GM12878 (cell line): ENCODE measurements at regions not wholly inside any gene's neighbourhood (a gene's known extent, or its start where the extent isn't known, plus 50 kb on each side); places are given as distances from the start of the nearest gene placed in this dataset.

Source experiments
- ATAC-seq: fragments of 200-7000 bp; cut with Tn5 transposase; 3 replicates; pipeline ENCODE4 v1.9.1; 2020; ENCODE audit warnings: mild to moderate bottlenecking, moderate library complexity
- BruUV-seq: library from RNA; stranded (reverse); fragments of 400-500 nt; replicated peaks from 2 replicates; lab custom pipeline; 2021; lab: Mats Ljungman, UMichigan
- CTCF ChIA-PET: fragments of 300-600 bp; sonication (Branson Sonifier 250); formaldehyde crosslinking; extraction: SDS; loops from one replicate; lab custom pipeline; 2021; ENCODE audit warnings: inconsistent platforms; lab: Yijun Ruan, JAX
- POLR2A ChIA-PET: fragments of 350-600 bp; formaldehyde crosslinking; extraction: SDS; loops from one replicate; lab custom pipeline; 2021; ENCODE audit warnings: inconsistent platforms; lab: Charles Lee
- RAD21 ChIA-PET: fragments of 300-600 bp; sonication (Branson Sonifier 250); formaldehyde crosslinking; loops from one replicate; lab custom pipeline; 2023; ENCODE audit warnings: antibody characterized with exemption; ENCODE audit not compliant: unreplicated experiment; lab: Charles Lee
- SMC1A ChIA-PET: fragments of 300-600 bp; sonication (Branson Sonifier 250); formaldehyde crosslinking; loops from one replicate; lab custom pipeline; 2023; ENCODE audit not compliant: unreplicated experiment, uncharacterized antibody; lab: Charles Lee
- DNase-seq: peaks from one replicate; pipeline ENCODE4 v3.0.0-alpha.2; 2011; ENCODE audit warnings: low read depth, low spot score
- FAIRE-seq: peaks from 3 replicates; lab custom pipeline; 2011; peaks lifted over from hg19 to GRCh38; lab: Jason Lieb, UNC
- H2AFZ ChIP-seq: 2 replicates; pipeline ENCODE4 v1.6.0; 2011; ENCODE audit warnings: low read depth, low read length, control low read depth; ENCODE audit not compliant: control insufficient read depth
- H3K27ac ChIP-seq: 2 replicates; pipeline ENCODE4 v1.5.1; 2011; ENCODE audit warnings: control low read depth; ENCODE audit not compliant: control insufficient read depth, insufficient read depth
- H3K27me3 ChIP-seq, 2 experiments: replicated peaks in 1 of 2; 2 replicates each; pipeline versions ENCODE4 v1.6.0 to v1.6.1; 2011; ENCODE audit warnings: low read length in 1 of 2; ENCODE audit not compliant: control insufficient read depth in 2 of 2, insufficient read depth in 2 of 2
- H3K36me3 ChIP-seq, 2 experiments: 2 replicates each; pipeline ENCODE4 v1.5.1; 2011; ENCODE audit warnings: low read length in 1 of 2; ENCODE audit not compliant: control insufficient read depth in 2 of 2, insufficient read depth in 2 of 2
- H3K4me1 ChIP-seq: 2 replicates; pipeline ENCODE4 v1.6.1; 2011; ENCODE audit warnings: mild to moderate bottlenecking, low read length, moderate library complexity, mixed read lengths; ENCODE audit not compliant: control insufficient read depth, insufficient read depth
- H3K4me2 ChIP-seq: 2 replicates; pipeline ENCODE4 v1.6.0; 2011; ENCODE audit warnings: control low read depth; ENCODE audit not compliant: control insufficient read depth, insufficient read depth
- H3K4me3 ChIP-seq: fragments of 200-600 bp; sonication (generic); 2 replicates; pipeline ENCODE4 v1.5.1; 2016
- H3K79me2 ChIP-seq: 2 replicates; pipeline ENCODE4 v1.6.0; 2011; ENCODE audit warnings: low read length; ENCODE audit not compliant: control insufficient read depth, insufficient read depth
- H3K9ac ChIP-seq: 2 replicates; pipeline ENCODE4 v1.8.0; 2011; ENCODE audit warnings: low read length, control low read depth, mixed read lengths; ENCODE audit not compliant: control insufficient read depth, insufficient read depth
- H3K9me3 ChIP-seq: replicated peaks from 3 replicates; pipeline ENCODE4 v1.5.1; 2011; ENCODE audit warnings: mild to moderate bottlenecking, low read length; ENCODE audit not compliant: control insufficient read depth, insufficient read depth
- H4K20me1 ChIP-seq: 2 replicates; pipeline ENCODE4 v1.6.0; 2011; ENCODE audit not compliant: control insufficient read depth, insufficient read depth
- BCL3 ChIP-seq: IDR thresholded peaks from 2 replicates; pipeline ENCODE4 v1.6.1; 2011; ENCODE audit warnings: borderline replicate concordance, low read depth, mild to moderate bottlenecking, moderate library complexity, low read length; ENCODE audit not compliant: insufficient read depth, poor library complexity, severe bottlenecking
- CEBPB ChIP-seq, 2 experiments: fragments of 150-350 bp in 1 of 2; IDR thresholded peaks; 2 replicates each; pipeline ENCODE4 v1.6.1; 2012 to 2014; ENCODE audit warnings: low read depth in 2 of 2, low read length in 2 of 2, borderline replicate concordance in 1 of 2, inconsistent platforms in 1 of 2
- ELK1 ChIP-seq: IDR thresholded peaks from 2 replicates; pipeline ENCODE4 v1.6.1; 2012; ENCODE audit warnings: low read depth, low read length, improper control_type of control experiment
- IKZF2 ChIP-seq, 2 experiments: fragments of 450-650 bp; IDR thresholded peaks; 2 replicates each; pipeline ENCODE4 v1.6.1; 2017; ENCODE audit warnings: mild to moderate bottlenecking in 2 of 2, moderate library complexity in 2 of 2
- NFYA ChIP-seq: IDR thresholded peaks from 2 replicates; pipeline ENCODE4 v1.6.1; 2011; ENCODE audit warnings: low read depth, mild to moderate bottlenecking, low read length, improper control_type of control experiment, borderline replicate concordance
- POLR2A ChIP-seq: IDR thresholded peaks from 2 replicates; pipeline ENCODE4 v1.6.1; 2011; ENCODE audit warnings: low read depth, mild to moderate bottlenecking, low read length
- RB1 ChIP-seq: fragments of 450-650 bp; formaldehyde crosslinking; IDR thresholded peaks from 2 replicates; pipeline ENCODE4 v1.6.1; 2017; ENCODE audit warnings: mild to moderate bottlenecking, borderline replicate concordance
- RELB ChIP-seq: fragments of 450-650 bp; IDR thresholded peaks from 2 replicates; pipeline ENCODE4 v1.6.1; 2017; ENCODE audit warnings: low read depth, mild to moderate bottlenecking, moderate library complexity
- RFX5 ChIP-seq: IDR thresholded peaks from 2 replicates; pipeline ENCODE4 v1.6.1; 2011; ENCODE audit warnings: low read depth, low read length, improper control_type of control experiment
- SUZ12 ChIP-seq: fragments of 200-600 bp; sonication (generic); IDR thresholded peaks from one replicate; pipeline ENCODE4 v1.6.1; 2018; ENCODE audit warnings: antibody characterized with exemption, mild to moderate bottlenecking; ENCODE audit not compliant: unreplicated experiment
- ZNF24 ChIP-seq: fragments of 450-650 bp; IDR thresholded peaks from 2 replicates; pipeline ENCODE4 v1.6.1; 2017; ENCODE audit warnings: antibody characterized with exemption, mild to moderate bottlenecking
- ZNF274 ChIP-seq: IDR thresholded peaks from one replicate; pipeline ENCODE4 v1.8.0; 2011; ENCODE audit not compliant: insufficient read length, insufficient read depth
- WGBS: methylation state at CpG from one replicate; pipeline ENCODE4 v1.1.6; 2016; ENCODE audit warnings: low lambda C conversion rate; ENCODE audit not compliant: insufficient replicate concordance, insufficient coverage; ENCODE audit errors: missing lambda C conversion rate; 5-methylcytosine and 5-hydroxymethylcytosine counted together
- in situ Hi-C: fragments of 300-500 bp; cut with MboI; formaldehyde crosslinking; loops from 9 replicates; pipeline ENCODE4 v1.14.3; 2018; ENCODE audit warnings: mixed read lengths
- intact Hi-C: fragments of 100-400 bp; cut with micrococcal nuclease; formaldehyde crosslinking; loops from one replicate; pipeline ENCODE4 v1.14.2; 2022; ENCODE audit not compliant: unreplicated experiment
- TF ChIP-seq, protein P1 (sequence below), 3 experiments: IDR thresholded peaks in 2 of 3; conservative IDR thresholded peaks in 1 of 3; 2 replicates each; pipeline ENCODE4 v1.5.1; 2011; ENCODE audit warnings: low read depth in 3 of 3, low read length in 3 of 3, mild to moderate bottlenecking in 3 of 3, control low read depth in 2 of 3, moderate library complexity in 2 of 3, inconsistent platforms in 1 of 3, mixed read lengths in 1 of 3; ENCODE audit not compliant: control insufficient read depth in 2 of 3, insufficient read depth in 1 of 3; ENCODE audit errors: extremely low read depth in 1 of 3

- ChIA-PET RAD21 (no interaction called here), CTCF (no interaction called here), POLR2A (no interaction called here), SMC1A (no interaction called here)
- Histone ChIP-seq H3K79me2 (no peaks in the 10 kb centered on the region), H3K9me3 (no peaks in the 10 kb centered on the region; the same call in 2 of the 3 replicates), H3K4me3 (no peak overlapping the region), H2AFZ (no peak overlapping the region), H3K36me3 (no peaks in the 10 kb centered on the region), H3K27ac (no peak overlapping the region), H3K4me1 (no peaks in the 10 kb centered on the region), H4K20me1 (no peaks in the 10 kb centered on the region), H3K9ac (no peak overlapping the region), H3K27me3 (no peaks in the 10 kb centered on the region), H3K4me2 (no peak overlapping the region)
- no TSS peak for BruUV-seq
- in situ Hi-C loops = no loop called here
- no peak for TF ChIP-seq SUZ12
- TF ChIP-seq, protein P1, sequence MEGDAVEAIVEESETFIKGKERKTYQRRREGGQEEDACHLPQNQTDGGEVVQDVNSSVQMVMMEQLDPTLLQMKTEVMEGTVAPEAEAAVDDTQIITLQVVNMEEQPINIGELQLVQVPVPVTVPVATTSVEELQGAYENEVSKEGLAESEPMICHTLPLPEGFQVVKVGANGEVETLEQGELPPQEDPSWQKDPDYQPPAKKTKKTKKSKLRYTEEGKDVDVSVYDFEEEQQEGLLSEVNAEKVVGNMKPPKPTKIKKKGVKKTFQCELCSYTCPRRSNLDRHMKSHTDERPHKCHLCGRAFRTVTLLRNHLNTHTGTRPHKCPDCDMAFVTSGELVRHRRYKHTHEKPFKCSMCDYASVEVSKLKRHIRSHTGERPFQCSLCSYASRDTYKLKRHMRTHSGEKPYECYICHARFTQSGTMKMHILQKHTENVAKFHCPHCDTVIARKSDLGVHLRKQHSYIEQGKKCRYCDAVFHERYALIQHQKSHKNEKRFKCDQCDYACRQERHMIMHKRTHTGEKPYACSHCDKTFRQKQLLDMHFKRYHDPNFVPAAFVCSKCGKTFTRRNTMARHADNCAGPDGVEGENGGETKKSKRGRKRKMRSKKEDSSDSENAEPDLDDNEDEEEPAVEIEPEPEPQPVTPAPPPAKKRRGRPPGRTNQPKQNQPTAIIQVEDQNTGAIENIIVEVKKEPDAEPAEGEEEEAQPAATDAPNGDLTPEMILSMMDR (IDR thresholded peaks at IDR 0.05 in 2 of 3, conservative IDR thresholded peaks at IDR 0.05 in 1 of 3; ENCODE audit: control insufficient read depth in 2 of 3, extremely low read depth in 1 of 3, insufficient read depth in 1 of 3, low read depth in 3 of 3, low read length in 3 of 3) = no peak
- TF ChIP-seq POLR2A = no peak
- TF ChIP-seq BCL3 = no peak
- TF ChIP-seq ELK1 = no peak
- TF ChIP-seq ZNF274 = no peak
- TF ChIP-seq IKZF2 (IDR thresholded peaks at IDR 0.05) = no peak
- TF ChIP-seq CEBPB (IDR thresholded peaks at IDR 0.05; ENCODE audit: borderline replicate concordance in 1 of 2, low read depth in 2 of 2, low read length in 2 of 2) = no peak
- no peak for TF ChIP-seq RFX5
- TF ChIP-seq ZNF24 = no peak
- TF ChIP-seq NFYA = no peak
- TF ChIP-seq RB1 = no peak
- TF ChIP-seq RELB = no peak
- DNase-seq (no peak), FAIRE-seq (no peak), ATAC-seq (no peak)
- intact Hi-C loops = no loop called here
- 5% methylated on average over 5 of the region's 5 CpGs for WGBS
Measured at GRCh38 chr12:130076752-130077151, 85.5 kb upstream of the FZD10 start.
